HEK293 (cell line): ENCODE measurements at regions not wholly inside any gene's neighbourhood (a gene's known extent, or its start where the extent isn't known, plus 50 kb on each side); places are given as distances from the start of the nearest gene placed in this dataset.
A peak's percentile ranks its signal among the peaks of the same experiment; 100 is the strongest.

ENCODE experiments used
- CTCF ChIA-PET: fragments of 350-600 bp; formaldehyde crosslinking; extraction: SDS; loops from one replicate; lab custom pipeline; 2021; ENCODE audit warnings: antibody characterized with exemption; lab: Yijun Ruan, JAX
- POLR2A ChIA-PET: fragments of 300-600 bp; formaldehyde crosslinking; extraction: SDS; loops from one replicate; lab custom pipeline; 2020; ENCODE audit warnings: antibody characterized with exemption, inconsistent platforms; lab: Yijun Ruan, JAX
- H3K27ac ChIP-seq: fragments of 200-500 bp; sonication (Bioruptor generic); 2 replicates; pipeline ENCODE4 v1.5.1; 2014; ENCODE audit warnings: low read depth, low read length, control low read depth, inconsistent platforms; ENCODE audit errors: extremely low read depth
- H3K36me3 ChIP-seq, 2 experiments: fragments of 200-500 bp in 1 of 2; sonication (Bioruptor generic) in 1 of 2; 1 replicate in 1 of 2; 2 replicates in 1 of 2; pipeline ENCODE4 v1.5.1; 2014 to 2017; ENCODE audit warnings: inconsistent platforms in 2 of 2, low read length in 2 of 2; ENCODE audit not compliant: control insufficient read depth in 2 of 2, insufficient read depth in 1 of 2
- H3K4me1 ChIP-seq: fragments of 200-500 bp; sonication (Bioruptor generic); 2 replicates; pipeline ENCODE4 v1.5.1; 2014; ENCODE audit warnings: mild to moderate bottlenecking, low read length, inconsistent platforms; ENCODE audit not compliant: control insufficient read depth, insufficient read depth
- H3K4me3 ChIP-seq: 2 replicates; pipeline ENCODE4 v1.5.1; 2011; ENCODE audit warnings: low read depth, mild to moderate bottlenecking, control low read depth, low read length, moderate library complexity
- H3K9me3 ChIP-seq: fragments of 200-500 bp; sonication (Bioruptor generic); 2 replicates; pipeline ENCODE4 v1.5.1; 2014; ENCODE audit warnings: low read depth, low read length, inconsistent platforms; ENCODE audit not compliant: control insufficient read depth, insufficient read depth
- PRDM1 ChIP-seq: fragments of 450-650 bp; formaldehyde crosslinking; IDR thresholded peaks from 2 replicates; pipeline ENCODE4; 2016; ENCODE audit warnings: missing biosample characterization, missing genetic modification characterization
- SALL2 ChIP-seq: fragments of 450-650 bp; formaldehyde crosslinking; IDR thresholded peaks from 2 replicates; pipeline ENCODE4 v1.5.0; 2017; ENCODE audit warnings: missing biosample characterization, mild to moderate bottlenecking, missing genetic modification characterization, borderline replicate concordance
- YY2 ChIP-seq: fragments of 450-650 bp; formaldehyde crosslinking; IDR thresholded peaks from 2 replicates; pipeline ENCODE4 v1.5.1; 2016; ENCODE audit warnings: missing biosample characterization, missing genetic modification characterization
- ZFP69B ChIP-seq: fragments of 450-650 bp; formaldehyde crosslinking; IDR thresholded peaks from 2 replicates; pipeline ENCODE4 v1.5.1; 2016; ENCODE audit warnings: missing biosample characterization, missing genetic modification characterization
- ZIC2 ChIP-seq: fragments of 450-650 bp; formaldehyde crosslinking; IDR thresholded peaks from 2 replicates; pipeline ENCODE4 v1.5.1; 2016; ENCODE audit warnings: missing biosample characterization, missing genetic modification characterization
- ZNF10 ChIP-seq: fragments of 450-650 bp; formaldehyde crosslinking; IDR thresholded peaks from 2 replicates; pipeline ENCODE4 v1.5.1; 2017; ENCODE audit warnings: missing biosample characterization, missing genetic modification characterization
- ZNF114 ChIP-seq: fragments of 450-650 bp; formaldehyde crosslinking; IDR thresholded peaks from 2 replicates; pipeline ENCODE4 v1.5.0; 2017; ENCODE audit warnings: missing biosample characterization, missing genetic modification characterization
- ZNF121 ChIP-seq: fragments of 450-650 bp; formaldehyde crosslinking; IDR thresholded peaks from 2 replicates; pipeline ENCODE4 v1.5.1; 2016; ENCODE audit warnings: missing biosample characterization, missing genetic modification characterization
- ZNF133 ChIP-seq: fragments of 450-650 bp; formaldehyde crosslinking; IDR thresholded peaks from 2 replicates; pipeline ENCODE4 v1.5.1; 2016; ENCODE audit warnings: missing biosample characterization, missing genetic modification characterization
- ZNF366 ChIP-seq: fragments of 450-650 bp; formaldehyde crosslinking; conservative IDR thresholded peaks from 2 replicates; pipeline ENCODE4 v1.5.1; 2016; ENCODE audit warnings: missing biosample characterization, missing genetic modification characterization
- ZNF514 ChIP-seq: fragments of 450-650 bp; formaldehyde crosslinking; IDR thresholded peaks from 2 replicates; pipeline ENCODE4 v1.5.1; 2016; ENCODE audit warnings: missing biosample characterization, missing genetic modification characterization
- ZNF548 ChIP-seq: fragments of 450-650 bp; formaldehyde crosslinking; IDR thresholded peaks from 2 replicates; pipeline ENCODE4 v1.5.1; 2016; ENCODE audit warnings: missing biosample characterization, missing genetic modification characterization
- ZNF585B ChIP-seq: fragments of 450-650 bp; formaldehyde crosslinking; IDR thresholded peaks from 2 replicates; pipeline ENCODE4 v1.5.1; 2016; ENCODE audit warnings: missing biosample characterization, missing genetic modification characterization
- ZNF600 ChIP-seq: fragments of 450-650 bp; formaldehyde crosslinking; IDR thresholded peaks from 2 replicates; pipeline ENCODE4 v1.5.1; 2016; ENCODE audit warnings: missing biosample characterization, missing genetic modification characterization
- ZNF626 ChIP-seq: fragments of 450-650 bp; sonication (Bioruptor Pico); formaldehyde crosslinking; IDR thresholded peaks from 2 replicates; pipeline ENCODE4 v1.5.1; 2018; ENCODE audit warnings: missing biosample characterization, missing genetic modification characterization, inconsistent platforms
- ZNF660 ChIP-seq: fragments of 450-650 bp; IDR thresholded peaks from 2 replicates; pipeline ENCODE4 v1.5.1; 2018; ENCODE audit warnings: missing biosample characterization, mild to moderate bottlenecking, missing genetic modification characterization
- ZNF776 ChIP-seq: fragments of 450-650 bp; formaldehyde crosslinking; IDR thresholded peaks from 2 replicates; pipeline ENCODE4 v1.5.0; 2017; ENCODE audit warnings: missing biosample characterization, missing genetic modification characterization, borderline replicate concordance
- ZNF792 ChIP-seq: fragments of 450-650 bp; formaldehyde crosslinking; IDR thresholded peaks from 2 replicates; pipeline ENCODE4 v1.5.1; 2016; ENCODE audit warnings: missing biosample characterization, missing genetic modification characterization
- TF ChIP-seq, protein P1 (sequence below): fragments of 450-650 bp; formaldehyde crosslinking; IDR thresholded peaks from 2 replicates; pipeline ENCODE4 v1.5.1; 2016; ENCODE audit warnings: missing biosample characterization, missing genetic modification characterization, borderline replicate concordance

GRCh38 chr12:114744285-114744684, 60.3 kb upstream of the TBX3 start:
- POLR2A ChIA-PET = no interaction called here
- no peak overlapping the region for H3K4me3 ChIP-seq
- CTCF ChIA-PET = no interaction called here
- TF ChIP-seq, protein P1, sequence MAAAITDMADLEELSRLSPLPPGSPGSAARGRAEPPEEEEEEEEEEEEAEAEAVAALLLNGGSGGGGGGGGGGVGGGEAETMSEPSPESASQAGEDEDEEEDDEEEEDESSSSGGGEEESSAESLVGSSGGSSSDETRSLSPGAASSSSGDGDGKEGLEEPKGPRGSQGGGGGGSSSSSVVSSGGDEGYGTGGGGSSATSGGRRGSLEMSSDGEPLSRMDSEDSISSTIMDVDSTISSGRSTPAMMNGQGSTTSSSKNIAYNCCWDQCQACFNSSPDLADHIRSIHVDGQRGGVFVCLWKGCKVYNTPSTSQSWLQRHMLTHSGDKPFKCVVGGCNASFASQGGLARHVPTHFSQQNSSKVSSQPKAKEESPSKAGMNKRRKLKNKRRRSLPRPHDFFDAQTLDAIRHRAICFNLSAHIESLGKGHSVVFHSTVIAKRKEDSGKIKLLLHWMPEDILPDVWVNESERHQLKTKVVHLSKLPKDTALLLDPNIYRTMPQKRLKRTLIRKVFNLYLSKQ (tag by site-specific recombination) = no peak
- TF ChIP-seq ZNF10 (tag by site-specific recombination) = no peak
- TF ChIP-seq ZNF548 (tag by site-specific recombination) = no peak
- no peak for TF ChIP-seq ZNF366
- H3K4me1 ChIP-seq = no peaks in the 10 kb centered on the region
- no peak overlapping the region for H3K27ac ChIP-seq
- no peaks in the 10 kb centered on the region for H3K36me3 ChIP-seq
- H3K9me3 ChIP-seq = no peaks in the 10 kb centered on the region

DNA sequence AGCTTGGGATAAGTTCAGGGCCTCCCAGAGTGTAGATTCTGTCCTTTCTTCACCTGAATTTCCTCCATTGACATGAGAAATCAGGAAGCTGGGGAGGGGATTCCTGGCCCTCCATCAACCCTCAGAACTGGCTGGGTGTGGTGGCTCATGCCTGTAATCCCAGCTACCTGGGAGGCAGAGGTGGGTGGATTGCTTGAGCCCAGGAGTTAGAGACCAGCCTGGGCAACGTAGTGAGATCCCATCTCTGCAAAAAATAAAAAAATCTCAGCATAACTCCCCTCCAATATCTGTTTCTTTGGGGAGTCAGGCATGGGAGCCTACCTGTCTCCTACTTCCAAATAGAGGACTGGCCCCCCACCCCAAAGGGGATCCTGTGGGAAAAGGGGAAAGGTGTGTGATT, 59.8 kb upstream of the TBX3 start:
- peak; percentile 77 for TF ChIP-seq ZNF121
- no peak for TF ChIP-seq ZFP69B (tag by site-specific recombination)
- H3K4me1 ChIP-seq = no peaks in the 10 kb centered on the region
- H3K9me3 ChIP-seq = no peaks in the 10 kb centered on the region
- no peaks in the 10 kb centered on the region for H3K36me3 ChIP-seq
- H3K27ac ChIP-seq = no peak overlapping the region
- CTCF ChIA-PET = no interaction called here
- POLR2A ChIA-PET = no interaction called here
- no peak overlapping the region for H3K4me3 ChIP-seq

DNA sequence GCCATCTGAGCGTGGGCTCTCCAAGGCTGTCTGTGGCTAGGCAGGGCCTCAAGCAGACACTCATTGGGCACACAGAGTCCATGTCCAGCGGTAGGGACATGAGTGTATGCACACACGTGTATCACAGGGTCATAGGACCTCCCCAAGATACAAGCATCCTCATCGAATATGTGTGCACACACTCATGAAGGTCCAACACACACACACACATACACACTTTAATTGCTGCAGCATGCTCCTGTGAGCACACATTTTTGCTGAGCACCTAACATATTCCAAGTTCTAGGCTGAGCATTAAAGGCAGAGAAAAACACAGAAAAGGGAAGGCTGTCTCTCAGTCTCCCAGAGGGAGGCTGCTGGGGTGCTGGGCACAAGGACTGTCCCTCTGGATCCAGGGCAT, 59.3 kb upstream of the TBX3 start:
- TF ChIP-seq ZNF133 (tag by site-specific recombination) (peak; percentile 99), YY2 (no peak)
- Histone ChIP-seq H3K27ac (no peak overlapping the region), H3K4me1 (no peaks in the 10 kb centered on the region), H3K4me3 (no peak overlapping the region), H3K9me3 (no peaks in the 10 kb centered on the region), H3K36me3 (no peaks in the 10 kb centered on the region)
- POLR2A ChIA-PET = no interaction called here
- CTCF ChIA-PET = no interaction called here

DNA sequence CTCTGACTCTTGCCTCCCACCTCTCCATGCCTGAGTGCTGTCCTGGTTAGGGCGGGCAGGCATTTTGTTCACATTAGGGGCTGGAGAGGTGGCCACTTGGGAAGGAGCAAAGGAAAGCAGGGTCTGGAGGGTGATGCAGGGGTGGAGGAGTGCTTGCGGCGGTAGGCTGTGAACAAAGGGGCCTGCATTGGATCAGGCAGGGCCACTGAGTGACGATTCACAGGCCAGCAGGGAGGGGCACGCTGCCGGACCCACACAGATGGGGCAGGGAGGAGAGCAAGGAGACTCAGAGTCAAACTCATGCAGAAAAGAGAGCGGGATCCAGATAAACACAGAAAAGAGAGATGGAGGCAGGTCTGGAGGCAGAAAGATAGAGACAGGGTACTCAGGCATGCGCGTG, 58.4 kb upstream of the TBX3 start:
- no peaks in the 10 kb centered on the region for H3K9me3 ChIP-seq
- H3K4me3 ChIP-seq = no peak overlapping the region
- ChIA-PET POLR2A (interaction anchor here (0.8 kb wide), 1 partner anchor 58 kb away, joined by 3 read pairs; no protein-coding TSS in a partner anchor), CTCF (no interaction called here)
- no peaks in the 10 kb centered on the region for H3K36me3 ChIP-seq
- H3K27ac ChIP-seq = no peak overlapping the region
- TF ChIP-seq SALL2 (tag by site-specific recombination) = no peak
- no peak for TF ChIP-seq ZNF114 (tag by site-specific recombination)
- TF ChIP-seq ZNF792 = no peak
- no peak for TF ChIP-seq ZNF626
- TF ChIP-seq ZNF776 (tag by site-specific recombination) = no peak
- no peak for TF ChIP-seq ZNF660 (tag by site-specific recombination)
- TF ChIP-seq ZIC2 (tag by site-specific recombination) = no peak
- TF ChIP-seq YY2 = no peak
- TF ChIP-seq ZNF585B = no peak
- TF ChIP-seq ZNF514 (tag by site-specific recombination) = no peak
- no peak for TF ChIP-seq ZNF600 (tag by site-specific recombination)
- TF ChIP-seq PRDM1 (tag by site-specific recombination) = no peak
- H3K4me1 ChIP-seq = no peaks in the 10 kb centered on the region
